ENCODE measurements at regions not wholly inside any gene's neighbourhood (a gene's known extent, or its start where the extent isn't known, plus 50 kb on each side); places are given as distances from the start of the nearest gene placed in this dataset.

DNA sequence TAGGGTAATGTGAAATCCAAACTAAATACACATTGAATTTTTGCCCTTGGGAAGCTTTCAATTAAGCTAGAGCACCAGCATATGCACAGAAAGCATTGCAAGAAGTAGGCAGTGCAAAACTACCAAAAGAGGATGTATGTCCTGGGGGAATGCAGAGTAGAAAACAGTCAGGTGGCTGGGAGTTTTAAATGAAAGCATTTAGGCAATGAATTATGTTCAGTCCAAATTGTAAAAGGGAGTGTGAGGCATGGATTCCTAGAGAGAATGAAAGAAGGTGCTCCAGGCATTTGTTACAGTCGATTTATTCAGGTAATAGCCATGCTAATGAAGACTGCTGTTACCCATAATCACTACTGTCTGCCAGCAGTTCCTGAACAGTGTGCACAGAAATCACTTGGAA lies 604.1 kb upstream of the POU3F2 start:
- TF ChIP-seq MAFK (IDR thresholded peaks at IDR 0.05; ENCODE audit: low read depth, low read length) (no peak), CTCF (IDR thresholded peaks at IDR 0.05; ENCODE audit: control extremely low read depth in 1 of 3, insufficient read depth in 1 of 3, low read depth in 1 of 3, low read length in 3 of 3) (no peak), SIX5 (IDR thresholded peaks at IDR 0.05; ENCODE audit: low read depth, low read length) (no peak), POLR2AphosphoS5 (IDR thresholded peaks at IDR 0.05; ENCODE audit: low read depth, low read length) (no peak), E2F6 (IDR thresholded peaks at IDR 0.05) (no peak), ZNF274 (IDR thresholded peaks at IDR 0.05; ENCODE audit: borderline replicate concordance, extremely low read depth, low read length) (no peak), POU5F1 (IDR thresholded peaks at IDR 0.05; ENCODE audit: low read depth, low read length) (no peak), USF2 (IDR thresholded peaks at IDR 0.05; ENCODE audit: low read length) (no peak), CREB1 (IDR thresholded peaks at IDR 0.05) (no peak)
